HEK293T (cell line): ENCODE measurements at regions not wholly inside any gene's neighbourhood (a gene's known extent, or its start where the extent isn't known, plus 50 kb on each side); places are given as distances from the start of the nearest gene placed in this dataset.

Experiments used
- CTCF ChIA-PET: fragments of 350-600 bp; formaldehyde crosslinking; extraction: SDS; loops from one replicate; lab custom pipeline; 2021; ENCODE audit warnings: antibody characterized with exemption, inconsistent platforms; lab: Yijun Ruan, JAX
- POLR2A ChIA-PET: fragments of 350-600 bp; formaldehyde crosslinking; extraction: SDS; loops from one replicate; lab custom pipeline; 2020; ENCODE audit warnings: antibody characterized with exemption, inconsistent platforms; lab: Yijun Ruan, JAX
- DNase-seq: peaks from one replicate; pipeline ENCODE4 v3.0.0; 2012; ENCODE audit warnings: mixed read lengths; ENCODE audit errors: extremely low spot score
- ARNT ChIP-seq: fragments of 450-650 bp; IDR thresholded peaks from 2 replicates; pipeline ENCODE4 v1.6.1; 2017; ENCODE audit warnings: mild to moderate bottlenecking
- BHLHE40 ChIP-seq: fragments of 450-650 bp; IDR thresholded peaks from 2 replicates; pipeline ENCODE4 v1.6.1; 2016; ENCODE audit warnings: mild to moderate bottlenecking, moderate library complexity, borderline replicate concordance
- CTBP1 ChIP-seq: fragments of 450-650 bp; IDR thresholded peaks from 2 replicates; pipeline ENCODE4 v1.6.1; 2016; ENCODE audit warnings: borderline replicate concordance
- ELF4 ChIP-seq: fragments of 450-650 bp; IDR thresholded peaks from 2 replicates; pipeline ENCODE4 v1.6.1; 2017; ENCODE audit warnings: antibody characterized with exemption
- FOXA1 ChIP-seq: fragments of 450-650 bp; IDR thresholded peaks from 2 replicates; pipeline ENCODE4 v1.6.1; 2016; ENCODE audit warnings: mild to moderate bottlenecking
- FOXK2 ChIP-seq: fragments of 450-650 bp; IDR thresholded peaks from 2 replicates; pipeline ENCODE4 v1.6.1; 2016; ENCODE audit warnings: mild to moderate bottlenecking
- FOXM1 ChIP-seq: fragments of 450-650 bp; IDR thresholded peaks from 2 replicates; pipeline ENCODE4 v1.6.1; 2017; ENCODE audit warnings: mild to moderate bottlenecking, borderline replicate concordance
- HDGF ChIP-seq: fragments of 450-650 bp; IDR thresholded peaks from 2 replicates; pipeline ENCODE4 v1.6.1; 2017; ENCODE audit warnings: antibody characterized with exemption, borderline replicate concordance
- L3MBTL2 ChIP-seq: fragments of 450-650 bp; conservative IDR thresholded peaks from 2 replicates; pipeline ENCODE4 v1.6.1; 2016; ENCODE audit warnings: mild to moderate bottlenecking
- LEF1 ChIP-seq: fragments of 450-650 bp; IDR thresholded peaks from 2 replicates; pipeline ENCODE4 v1.6.1; 2017; ENCODE audit warnings: mild to moderate bottlenecking, borderline replicate concordance
- NFRKB ChIP-seq: fragments of 450-650 bp; IDR thresholded peaks from 2 replicates; pipeline ENCODE4 v1.6.1; 2016; ENCODE audit warnings: mild to moderate bottlenecking, moderate library complexity
- PKNOX1 ChIP-seq: fragments of 450-650 bp; IDR thresholded peaks from 2 replicates; pipeline ENCODE4 v1.6.1; 2016
- SP1 ChIP-seq: fragments of 450-650 bp; IDR thresholded peaks from 2 replicates; pipeline ENCODE4 v1.6.1; 2017
- SUZ12 ChIP-seq: fragments of 450-650 bp; IDR thresholded peaks from 2 replicates; pipeline ENCODE4 v1.6.1; 2016; ENCODE audit warnings: mild to moderate bottlenecking
- TARDBP ChIP-seq: fragments of 450-650 bp; IDR thresholded peaks from 2 replicates; pipeline ENCODE4 v1.6.1; 2016
- ZNF384 ChIP-seq: fragments of 450-650 bp; IDR thresholded peaks from 2 replicates; pipeline ENCODE4 v1.6.1; 2016

GRCh38 chr20:24060851-24061590 lies 72.4 kb upstream of the GGTLC1 start:
- ChIA-PET CTCF (interaction anchor here (0.6 kb wide), 1 partner anchor 1347 kb away, joined by 4 read pairs; the partner anchor contains the start of gene GINS1), POLR2A (no interaction called here)
- DNase-seq, result no peak
- TF ChIP-seq BHLHE40, result no peak
- TF ChIP-seq NFRKB, result no peak
- no peak for TF ChIP-seq FOXK2
- TF ChIP-seq ELF4, result no peak
- TF ChIP-seq HDGF, result no peak
- TF ChIP-seq PKNOX1, result no peak
- no peak for TF ChIP-seq ZNF384
- TF ChIP-seq FOXA1, result no peak
- TF ChIP-seq ARNT, result no peak
- no peak for TF ChIP-seq TARDBP
- TF ChIP-seq CTBP1, result no peak
- TF ChIP-seq FOXM1, result no peak
- TF ChIP-seq SUZ12, result no peak
- TF ChIP-seq L3MBTL2, result no peak
- no peak for TF ChIP-seq SP1
- TF ChIP-seq LEF1, result no peak

GRCh38 chr20:24059174-24059573 lies 70.6 kb upstream of the GGTLC1 start:
- DNase-seq, result no peak
- TF ChIP-seq PKNOX1 (no peak), SP1 (no peak), TARDBP (no peak), BHLHE40 (no peak), CTBP1 (no peak), ARNT (no peak)
- ChIA-PET CTCF (no interaction called here), POLR2A (no interaction called here)

GRCh38 chr20:24056491-24056890 lies 67.9 kb upstream of the GGTLC1 start:
- CTCF ChIA-PET, result no interaction called here
- DNase-seq, result no peak
- POLR2A ChIA-PET, result no interaction called here
- TF ChIP-seq LEF1, result no peak
- TF ChIP-seq ARNT, result no peak
- no peak for TF ChIP-seq HDGF
- TF ChIP-seq L3MBTL2, result no peak
- no peak for TF ChIP-seq BHLHE40

- POLR2A ChIA-PET, result no interaction called here
- no peak for TF ChIP-seq SP1
- TF ChIP-seq SUZ12, result no peak
- no peak for TF ChIP-seq LEF1
- TF ChIP-seq HDGF, result no peak
- TF ChIP-seq ARNT, result no peak
- TF ChIP-seq ZNF384, result no peak
- no peak for TF ChIP-seq PKNOX1
- TF ChIP-seq FOXA1, result no peak
- no peak for TF ChIP-seq NFRKB
- no peak for TF ChIP-seq ELF4
- TF ChIP-seq FOXM1, result no peak
- no peak for TF ChIP-seq FOXK2
- CTCF ChIA-PET, result no interaction called here
- DNase-seq, result no peak
Observed at GRCh38 chr20:24052599-24053275, 64.2 kb upstream of the GGTLC1 start.

GRCh38 chr20:24051160-24051559 lies 62.6 kb upstream of the GGTLC1 start:
- TF ChIP-seq ZNF384 (no peak), SP1 (no peak), PKNOX1 (no peak), FOXM1 (no peak), CTBP1 (no peak), FOXK2 (no peak), SUZ12 (no peak), NFRKB (no peak), HDGF (no peak), ARNT (no peak), BHLHE40 (no peak), L3MBTL2 (no peak)
- no peak for DNase-seq
- POLR2A ChIA-PET, result no interaction called here
- CTCF ChIA-PET, result no interaction called here

GRCh38 chr20:24050119-24050518 lies 61.5 kb upstream of the GGTLC1 start:
- TF ChIP-seq FOXK2 (no peak), SP1 (no peak), NFRKB (no peak), SUZ12 (no peak), ZNF384 (no peak), PKNOX1 (no peak), HDGF (no peak), BHLHE40 (no peak), TARDBP (no peak), ELF4 (no peak), L3MBTL2 (no peak), FOXA1 (no peak), LEF1 (no peak), CTBP1 (no peak)
- POLR2A ChIA-PET, result no interaction called here
- CTCF ChIA-PET, result no interaction called here
- DNase-seq, result no peak
